Endometrial microvascular endothelial cells (primary cell): ENCODE measurements at regions not wholly inside any gene's neighbourhood (a gene's known extent, or its start where the extent isn't known, plus 50 kb on each side); places are given as distances from the start of the nearest gene placed in this dataset.

Experiments used
- in situ Hi-C: cut with HindIII; loops from 2 replicates; pipeline ENCODE4 v1.10.0; 2017; ENCODE audit warnings: low sequenced_read_pairs, low pct_unique_long_range_greater_than_20kb; ENCODE audit errors: inconsistent ontology term

DNA sequence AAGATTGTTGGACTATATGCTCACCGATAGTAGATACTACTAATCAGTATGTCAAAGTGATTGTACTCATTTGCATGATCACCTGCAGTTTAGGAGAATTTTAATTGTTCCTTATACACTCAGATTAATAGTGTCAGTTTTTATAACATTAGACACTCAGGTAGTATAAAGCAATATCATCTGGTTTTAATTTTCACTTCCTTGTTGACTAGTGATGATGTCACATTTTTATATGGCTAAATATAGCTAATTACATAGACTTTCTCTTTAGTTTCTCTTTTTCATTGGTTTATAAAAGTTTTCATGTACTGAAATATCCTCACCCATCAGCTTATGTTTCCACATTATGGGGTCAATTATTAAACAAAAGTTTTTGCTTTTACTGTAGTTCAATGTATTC, 1332.4 kb upstream of the ADGRL2 start:
- in situ Hi-C loops: no loop called here

DNA sequence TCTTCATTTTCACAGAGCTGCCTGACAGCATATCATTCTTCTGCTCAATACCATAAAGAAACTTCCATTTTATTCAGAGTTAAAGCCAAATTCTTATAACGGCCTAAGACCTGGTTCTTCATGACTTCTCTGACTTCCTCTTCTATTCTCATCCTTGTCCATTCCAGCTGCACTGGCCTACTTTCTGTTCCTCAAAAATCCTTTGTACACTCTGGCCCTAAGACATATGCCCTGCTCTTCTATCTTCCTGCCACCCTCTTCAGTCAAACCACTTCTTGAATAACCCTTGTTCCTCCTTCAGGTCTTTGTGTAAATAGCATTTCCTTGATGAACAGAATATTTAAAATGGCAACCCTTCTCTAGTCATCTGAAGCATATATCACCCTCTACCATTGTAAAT, 1338.7 kb upstream of the ADGRL2 start:
- in situ Hi-C loops: no loop called here

DNA sequence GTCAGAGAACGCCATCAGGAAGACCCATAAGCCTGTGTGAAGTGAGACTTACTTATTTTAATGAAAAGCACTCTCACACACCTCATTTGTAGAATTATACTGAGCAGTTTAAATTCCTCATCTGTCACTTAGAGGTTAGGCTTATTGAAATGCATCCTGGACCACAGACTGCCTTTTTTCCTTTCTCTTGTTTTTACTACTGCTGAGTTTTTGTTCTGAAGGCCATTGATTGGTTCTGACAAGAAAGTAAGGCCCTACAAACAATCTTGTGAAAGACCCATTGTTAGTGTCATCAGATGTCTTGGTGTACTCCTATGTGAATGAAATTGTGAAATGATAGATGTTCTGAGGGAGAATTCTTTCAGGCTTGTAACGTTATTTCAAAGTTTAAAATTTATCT, 1343.3 kb upstream of the ADGRL2 start:
- in situ Hi-C loops: no loop called here

GRCh38 chr1:80453775-80454174, 1347.0 kb upstream of the ADGRL2 start:
- in situ Hi-C loops: no loop called here

GRCh38 chr1:80450711-80451110, 1350.0 kb upstream of the ADGRL2 start:
- in situ Hi-C loops: no loop called here

DNA sequence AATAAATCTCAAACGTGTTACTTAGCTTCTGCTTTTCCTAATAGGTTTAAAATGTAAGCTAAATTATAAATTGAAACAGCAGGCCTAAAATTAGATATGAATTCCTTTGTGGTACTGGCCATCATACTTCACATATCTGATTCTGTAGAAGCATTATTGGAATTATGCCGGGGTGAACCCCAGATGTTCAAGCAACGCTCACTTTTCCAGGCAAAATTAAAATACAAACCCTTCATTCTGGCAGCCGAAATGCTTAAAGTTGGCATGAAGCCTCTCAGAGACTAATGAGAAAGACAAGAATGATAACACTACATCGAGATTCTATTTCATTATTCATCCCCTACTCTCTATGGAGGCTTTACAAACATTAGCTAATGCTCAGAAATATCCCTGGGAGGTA, 1352.7 kb upstream of the ADGRL2 start:
- in situ Hi-C loops: no loop called here

DNA sequence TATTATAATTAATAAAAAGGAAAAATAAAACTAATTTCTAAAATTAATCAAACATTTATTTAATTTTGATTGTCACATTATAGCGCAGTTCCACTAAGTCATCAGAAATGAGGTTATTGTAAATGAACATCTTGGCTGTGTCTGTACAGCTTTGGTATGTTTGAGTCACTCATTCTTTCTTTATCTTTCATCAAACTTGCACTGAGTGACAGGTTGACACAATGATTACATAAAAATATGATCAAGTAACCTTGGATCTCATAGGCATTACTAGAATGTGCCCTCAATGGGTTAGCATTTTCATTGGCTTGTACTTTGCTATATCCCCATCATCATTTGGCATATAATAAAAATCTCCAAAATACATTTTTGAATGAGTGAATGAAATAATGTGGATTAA, 1353.2 kb upstream of the ADGRL2 start:
- in situ Hi-C loops: no loop called here

DNA sequence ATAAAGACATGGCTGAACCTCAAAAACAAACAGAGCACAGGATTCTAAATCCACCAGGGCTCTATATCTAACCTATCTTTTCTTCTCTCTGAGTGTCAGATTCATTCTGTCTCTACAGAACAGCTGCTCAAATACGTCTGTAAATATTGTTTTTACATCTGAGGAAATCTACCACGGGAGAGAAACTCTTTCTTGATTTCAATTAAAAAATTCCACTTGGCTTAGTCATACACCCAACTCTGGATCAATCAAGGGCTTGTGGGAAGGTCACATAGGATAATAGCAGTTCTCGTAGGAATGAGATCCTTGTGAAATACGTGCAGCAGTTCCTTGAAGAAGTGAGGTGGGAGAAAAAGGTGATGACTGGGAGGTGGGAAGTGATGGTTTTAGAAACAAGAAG, 1355.7 kb upstream of the ADGRL2 start:
- in situ Hi-C loops: no loop called here

- in situ Hi-C loops: no loop called here
These were observed 1356.6 kb upstream of the ADGRL2 start for GRCh38 chr1:80444171-80444570.

DNA sequence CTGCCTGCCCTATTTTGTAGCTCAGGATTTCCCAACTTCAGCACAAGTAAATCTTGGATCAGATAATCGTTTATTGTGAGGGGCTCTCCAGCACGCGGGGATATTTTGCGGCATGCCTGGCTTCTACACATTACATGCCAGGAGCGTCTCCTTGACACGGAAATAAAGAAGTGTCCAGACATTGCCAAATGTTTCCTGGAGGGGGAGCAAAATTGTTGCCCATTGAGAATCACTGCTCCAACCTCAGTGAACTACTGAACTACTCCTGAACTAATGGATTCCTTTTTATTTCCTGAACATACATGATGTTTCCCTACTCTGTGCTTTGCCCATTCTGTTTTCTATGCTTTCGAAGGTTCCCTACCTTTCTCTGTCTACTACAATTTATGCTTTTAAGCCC, 1359.1 kb upstream of the ADGRL2 start:
- in situ Hi-C loops: no loop called here

GRCh38 chr1:80436851-80437250, 1363.9 kb upstream of the ADGRL2 start:
- in situ Hi-C loops: no loop called here

GRCh38 chr1:80427881-80428280, 1372.9 kb upstream of the ADGRL2 start:
- in situ Hi-C loops: no loop called here

GRCh38 chr1:80424249-80424648, 1376.5 kb upstream of the ADGRL2 start:
- in situ Hi-C loops: no loop called here

DNA sequence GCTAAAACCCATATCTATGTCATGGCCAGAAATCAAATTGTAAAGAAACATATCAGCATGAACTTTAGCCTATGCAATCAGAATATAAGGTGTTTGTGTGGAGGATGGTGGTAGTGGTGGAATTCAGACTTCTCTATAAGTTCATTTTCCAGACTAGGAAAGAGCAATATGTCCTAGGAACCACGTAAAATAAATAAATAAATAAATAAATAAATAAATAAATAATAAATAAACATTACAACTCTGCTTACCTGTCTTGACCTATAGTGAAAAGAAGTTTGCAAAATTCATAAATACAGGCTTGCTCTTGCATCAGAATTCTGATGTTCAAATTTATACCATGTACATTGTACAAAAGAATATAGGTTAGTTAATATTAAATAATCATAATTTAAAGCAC, 1382.6 kb upstream of the ADGRL2 start:
- in situ Hi-C loops: no loop called here

DNA sequence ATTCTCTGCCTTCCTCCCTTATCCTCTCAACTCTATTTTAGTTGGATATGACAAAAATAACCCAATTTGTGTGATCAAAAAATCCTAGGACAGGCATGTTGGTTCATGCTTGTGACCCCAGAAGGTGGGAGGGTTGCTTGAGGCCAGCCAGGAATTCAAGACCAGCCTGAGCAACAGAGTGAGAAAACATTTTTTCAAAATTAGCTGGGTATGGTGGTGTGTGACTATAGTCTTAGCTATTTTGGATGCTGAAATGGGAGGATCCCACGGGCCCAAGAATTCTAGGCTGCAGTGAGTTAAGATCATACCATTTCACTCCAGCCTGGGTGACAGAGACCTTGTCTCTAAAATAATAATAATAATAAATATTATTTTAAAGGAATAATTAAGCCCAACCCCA, 1383.1 kb upstream of the ADGRL2 start:
- in situ Hi-C loops: no loop called here

DNA sequence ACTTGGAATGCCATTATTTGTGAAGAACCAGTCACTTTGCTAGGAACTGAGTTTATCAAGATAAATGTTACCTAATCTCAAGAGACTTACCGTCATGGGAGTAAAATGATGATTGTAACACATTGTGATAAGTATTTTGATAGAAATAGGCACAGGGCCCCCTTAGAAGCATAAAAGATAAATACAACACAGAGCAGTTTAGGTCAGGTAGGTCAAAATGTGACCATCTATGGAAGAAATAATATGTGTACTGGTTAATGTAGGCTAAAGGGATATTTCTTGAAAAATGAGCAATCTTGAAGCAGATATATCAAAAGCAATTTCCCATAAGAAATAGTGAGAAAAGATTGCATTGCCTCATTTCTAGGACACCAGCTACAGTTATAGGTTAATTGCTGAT, 1386.8 kb upstream of the ADGRL2 start:
- in situ Hi-C loops: no loop called here

DNA sequence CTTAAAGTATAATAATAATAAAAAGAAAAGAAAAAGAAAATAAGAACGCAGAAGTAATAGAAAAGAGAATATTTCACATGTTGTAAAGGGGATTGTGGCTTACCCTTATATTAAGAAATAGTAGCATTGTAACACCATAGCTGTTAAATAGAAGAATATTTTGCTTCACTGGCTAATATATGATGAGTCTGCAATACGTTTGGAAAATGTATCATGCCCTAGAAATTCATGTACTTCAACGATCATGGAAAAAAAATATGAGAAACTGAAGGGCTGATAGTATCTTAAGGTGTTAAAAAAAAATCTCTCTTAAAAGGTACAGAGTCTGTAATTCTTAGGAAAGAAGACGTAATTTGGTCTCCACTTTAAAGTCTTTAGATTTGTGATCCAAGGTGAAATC, 1390.5 kb upstream of the ADGRL2 start:
- in situ Hi-C loops: no loop called here

GRCh38 chr1:80403471-80403893, 1397.0 kb upstream of the ADGRL4 start:
- in situ Hi-C loops: no loop called here

GRCh38 chr1:80402625-80403024, 1396.1 kb upstream of the ADGRL4 start:
- in situ Hi-C loops: no loop called here

- in situ Hi-C loops: no loop called here
These were observed 1395.2 kb upstream of the ADGRL4 start for GRCh38 chr1:80401757-80402156.

GRCh38 chr1:80392529-80392928, 1386.0 kb upstream of the ADGRL4 start:
- in situ Hi-C loops: no loop called here

DNA sequence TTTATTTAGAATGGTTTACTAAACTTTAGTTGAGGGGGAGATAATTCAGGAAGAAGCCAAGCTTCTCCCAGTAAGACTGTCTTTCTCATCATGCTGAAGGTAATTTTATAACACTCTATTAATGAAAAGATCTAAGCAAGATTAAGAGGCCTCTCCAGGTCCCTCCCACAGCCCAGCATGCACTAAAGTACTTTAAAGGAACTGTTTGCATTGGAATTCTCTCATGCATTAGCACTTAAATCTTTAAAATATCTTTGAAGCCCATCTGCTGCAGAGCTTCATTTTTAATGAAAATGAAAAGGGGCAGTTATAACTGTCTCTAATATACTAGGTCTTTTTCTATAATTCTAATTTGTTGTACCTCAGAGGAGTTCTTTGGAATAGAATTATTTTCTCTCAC, 1379.1 kb upstream of the ADGRL4 start:
- in situ Hi-C loops: no loop called here
